ACC112 (cell line): ENCODE measurements at regions not wholly inside any gene's neighbourhood (a gene's known extent, or its start where the extent isn't known, plus 50 kb on each side); places are given as distances from the start of the nearest gene placed in this dataset.

Experiments used
- H2AFZ ChIP-seq: fragments of 200-600 bp; sonication (generic); one replicate; pipeline ENCODE4 v1.6.0; 2017; ENCODE audit warnings: antibody characterized with exemption, low read length; ENCODE audit not compliant: unreplicated experiment
- H3K27ac ChIP-seq: fragments of 200-600 bp; sonication (generic); 2 replicates; pipeline ENCODE4 v1.5.1; 2014; ENCODE audit warnings: low read depth, mild to moderate bottlenecking, antibody characterized with exemption, low read length, moderate library complexity
- H3K27me3 ChIP-seq: fragments of 200-600 bp; sonication (generic); 2 replicates; pipeline ENCODE4 v1.6.1; 2014; ENCODE audit warnings: mild to moderate bottlenecking, antibody characterized with exemption, low read length, moderate library complexity, mixed read lengths; ENCODE audit not compliant: insufficient read depth
- H3K36me3 ChIP-seq: fragments of 200-600 bp; sonication (generic); 2 replicates; pipeline ENCODE4 v1.6.1; 2016; ENCODE audit warnings: mild to moderate bottlenecking, antibody characterized with exemption, low read length, moderate library complexity, mixed read lengths; ENCODE audit not compliant: insufficient read depth
- H3K4me1 ChIP-seq: fragments of 200-600 bp; sonication (generic); one replicate; pipeline ENCODE4 v1.6.1; 2016; ENCODE audit warnings: low read length, mixed read lengths; ENCODE audit not compliant: insufficient read depth, unreplicated experiment, control insufficient read depth
- H3K4me3 ChIP-seq: fragments of 200-600 bp; sonication (generic); 2 replicates; pipeline ENCODE4 v1.5.1; 2014; ENCODE audit warnings: mild to moderate bottlenecking, low read depth, low read length
- H3K79me2 ChIP-seq: fragments of 200-600 bp; sonication (generic); one replicate; pipeline ENCODE4 v1.6.0; 2016; ENCODE audit warnings: low read length; ENCODE audit not compliant: control insufficient read depth, unreplicated experiment, insufficient read depth

GRCh38 chr21:33980276-33980916, 64.8 kb upstream of the ATP5PO start:
- Histone ChIP-seq H3K27me3 (no peaks in the 10 kb centered on the region), H3K4me1 (peaks cover 23% of the 10 kb centered on the region), H3K4me3 (no peak overlapping the region), H3K36me3 (no peaks in the 10 kb centered on the region), H3K79me2 (no peaks in the 10 kb centered on the region), H2AFZ (no peak overlapping the region), H3K27ac (no peak overlapping the region)

GRCh38 chr21:33978585-33978984, 63.0 kb upstream of the ATP5PO start:
- Histone ChIP-seq H3K79me2 (no peaks in the 10 kb centered on the region), H3K27ac (no peak overlapping the region), H3K36me3 (no peaks in the 10 kb centered on the region), H3K4me1 (peaks cover 27% of the 10 kb centered on the region), H3K27me3 (no peaks in the 10 kb centered on the region), H2AFZ (no peak overlapping the region), H3K4me3 (no peak overlapping the region)

DNA sequence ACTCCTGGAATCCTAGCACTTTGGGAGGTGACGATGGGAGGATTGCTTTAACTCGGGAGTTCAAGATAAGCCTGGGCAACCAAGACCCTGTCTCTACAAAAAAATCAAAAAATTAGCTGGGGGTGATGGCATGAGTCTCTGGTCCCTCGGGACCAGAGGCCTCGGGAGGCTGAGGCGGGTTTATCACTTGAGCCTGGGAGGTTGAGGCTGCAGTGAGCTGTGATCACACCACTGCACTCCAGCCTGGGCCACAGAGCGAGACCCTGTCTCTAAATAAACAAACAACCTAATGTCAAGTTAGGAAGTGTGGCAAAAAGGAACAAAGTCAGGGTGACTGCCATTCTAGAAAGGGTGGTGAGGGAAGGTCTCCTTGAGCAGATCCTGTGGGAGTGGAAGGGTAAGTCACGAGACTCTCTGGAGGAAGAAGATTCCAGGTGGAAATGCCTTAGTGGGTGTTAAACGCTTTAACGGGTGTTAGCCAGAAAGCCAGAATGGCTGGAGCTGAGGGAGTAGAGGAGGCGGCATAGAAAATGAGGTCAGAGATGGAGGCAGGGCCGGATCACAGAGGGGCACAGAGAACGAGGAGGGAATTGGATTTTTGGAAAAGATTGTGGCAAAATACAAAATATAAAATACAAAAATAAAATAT, 62.2 kb upstream of the ATP5PO start:
- H3K27ac ChIP-seq, result peak overlapping the region; percentile 97
- H3K4me1 ChIP-seq, result peaks cover 27% of the 10 kb centered on the region
- no peaks in the 10 kb centered on the region for H3K27me3 ChIP-seq
- no peaks in the 10 kb centered on the region for H3K36me3 ChIP-seq
- no peaks in the 10 kb centered on the region for H3K79me2 ChIP-seq
- H3K4me3 ChIP-seq, result no peak overlapping the region
- no peak overlapping the region for H2AFZ ChIP-seq

- Histone ChIP-seq H3K79me2 (no peaks in the 10 kb centered on the region), H2AFZ (no peak overlapping the region), H3K27me3 (no peaks in the 10 kb centered on the region), H3K27ac (peak overlapping the region; percentile 97), H3K4me3 (peak overlapping the region; percentile 43), H3K4me1 (peaks cover 27% of the 10 kb centered on the region), H3K36me3 (no peaks in the 10 kb centered on the region)
These were observed 61.6 kb upstream of the ATP5PO start for GRCh38 chr21:33977017-33977720.

- H3K27ac ChIP-seq, result peak overlapping the region; percentile 97
- H3K27me3 ChIP-seq, result no peaks in the 10 kb centered on the region
- H3K4me3 ChIP-seq, result peak overlapping the region; percentile 43
- peaks cover 34% of the 10 kb centered on the region for H3K4me1 ChIP-seq
- H2AFZ ChIP-seq, result peak overlapping the region; percentile 44
- H3K36me3 ChIP-seq, result no peaks in the 10 kb centered on the region
- no peaks in the 10 kb centered on the region for H3K79me2 ChIP-seq
These were observed 60.7 kb upstream of the ATP5PO start for GRCh38 chr21:33976082-33977016.

DNA sequence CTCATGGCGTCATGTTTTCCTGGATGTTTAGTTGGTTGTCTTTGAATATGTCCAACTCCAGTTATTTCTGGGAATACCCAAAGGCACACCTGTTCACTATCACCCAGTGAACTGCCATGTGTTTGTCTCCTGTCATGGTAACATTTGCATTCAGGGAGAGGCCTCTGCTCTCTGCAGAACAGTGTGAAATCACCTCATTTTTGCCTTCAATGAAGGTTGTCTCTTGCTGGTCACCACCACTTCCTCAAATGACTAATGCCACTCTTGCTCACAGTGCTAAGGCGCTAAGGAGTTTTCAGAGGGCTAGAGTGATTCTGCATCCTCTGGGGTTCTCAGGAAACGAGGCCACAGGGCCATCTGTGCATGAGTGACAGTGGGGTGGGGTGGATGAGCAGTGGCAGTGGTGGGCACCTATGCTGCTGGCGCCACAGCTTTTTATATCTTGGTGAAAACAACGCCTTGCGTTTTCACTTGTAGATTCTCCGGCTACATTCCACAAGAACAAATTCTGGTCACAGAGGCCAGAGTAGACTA, 60.0 kb upstream of the ATP5PO start:
- H3K4me3 ChIP-seq, result peak overlapping the region; percentile 43
- no peaks in the 10 kb centered on the region for H3K79me2 ChIP-seq
- H3K36me3 ChIP-seq, result no peaks in the 10 kb centered on the region
- peak overlapping the region; percentile 44 for H2AFZ ChIP-seq
- peak overlapping the region; percentile 97 for H3K27ac ChIP-seq
- no peaks in the 10 kb centered on the region for H3K27me3 ChIP-seq
- peaks cover 34% of the 10 kb centered on the region for H3K4me1 ChIP-seq

DNA sequence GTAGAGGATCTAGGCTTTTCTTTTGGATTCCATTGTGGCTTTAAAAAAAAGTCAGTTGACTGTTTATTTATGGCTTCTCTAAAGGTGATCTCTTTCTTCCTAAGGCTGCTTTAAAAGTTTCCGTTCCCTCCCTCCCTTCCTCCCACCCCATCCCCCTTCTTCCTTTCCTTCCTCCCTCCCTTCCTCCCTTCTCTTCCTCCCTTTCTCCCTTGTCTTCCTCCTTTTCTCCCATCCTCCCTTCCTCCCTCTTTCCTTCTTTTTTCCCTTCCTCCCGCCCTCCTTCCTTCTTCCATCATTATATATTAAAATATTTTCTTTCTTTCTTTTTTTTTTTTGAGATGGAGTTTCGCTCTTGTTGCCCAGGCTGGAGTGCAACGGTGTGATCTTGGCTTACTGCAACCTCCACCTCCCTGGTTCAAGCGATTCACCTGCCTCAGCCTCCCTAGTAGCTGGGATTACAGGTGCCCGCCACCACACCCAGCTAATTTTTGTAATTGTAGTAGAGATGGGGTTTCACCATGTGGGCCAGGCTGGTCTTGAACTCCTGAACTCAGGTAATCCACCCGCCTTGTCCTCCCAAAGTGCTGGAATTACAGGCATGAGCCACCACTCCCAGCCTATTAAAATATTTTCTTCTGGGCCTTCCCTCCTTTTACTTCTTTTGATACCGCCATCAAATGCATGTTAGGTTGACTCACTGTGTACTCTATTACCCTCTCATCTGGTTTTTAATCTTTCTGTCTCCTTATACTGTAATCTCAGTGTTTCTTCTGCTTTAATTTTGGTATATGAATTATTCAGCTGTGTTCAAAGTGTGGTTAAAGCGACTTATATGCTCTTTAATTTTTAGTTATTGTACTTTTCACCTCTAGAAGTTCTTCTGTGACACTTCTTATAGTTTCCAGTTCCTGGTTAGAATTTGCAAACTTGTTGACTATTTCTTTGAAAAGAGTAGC, 59.2 kb upstream of the ATP5PO start:
- no peaks in the 10 kb centered on the region for H3K79me2 ChIP-seq
- peak overlapping the region; percentile 44 for H2AFZ ChIP-seq
- H3K4me3 ChIP-seq, result peak overlapping the region; percentile 43; the same call in 1 of the 2 replicates
- H3K4me1 ChIP-seq, result peaks cover 40% of the 10 kb centered on the region
- H3K36me3 ChIP-seq, result no peaks in the 10 kb centered on the region
- no peaks in the 10 kb centered on the region for H3K27me3 ChIP-seq
- peak overlapping the region; percentile 97 for H3K27ac ChIP-seq

DNA sequence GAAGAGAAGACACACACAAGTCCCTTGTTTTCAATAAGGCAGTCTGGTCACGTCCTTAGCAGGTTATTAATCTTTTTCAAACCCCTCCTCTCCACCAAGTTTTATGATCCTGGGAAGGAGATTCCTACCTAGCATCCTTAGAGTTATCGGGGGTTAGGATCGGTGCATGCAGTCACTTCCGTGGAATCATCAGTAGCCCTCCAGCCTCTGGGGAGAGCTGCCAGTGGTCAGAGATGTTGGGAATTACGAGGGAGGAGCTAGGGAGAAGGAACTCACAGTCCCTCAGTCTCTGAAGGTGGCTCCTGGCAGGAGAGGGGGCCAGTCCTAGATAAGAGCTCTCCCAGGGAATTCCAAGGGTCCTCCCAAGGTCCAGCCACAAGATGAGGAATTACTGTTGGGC, 57.7 kb upstream of the ATP5PO start:
- no peaks in the 10 kb centered on the region for H3K79me2 ChIP-seq
- H3K27ac ChIP-seq, result no peak overlapping the region
- no peaks in the 10 kb centered on the region for H3K27me3 ChIP-seq
- no peak overlapping the region for H3K4me3 ChIP-seq
- H2AFZ ChIP-seq, result no peak overlapping the region
- H3K4me1 ChIP-seq, result peaks cover 54% of the 10 kb centered on the region
- no peaks in the 10 kb centered on the region for H3K36me3 ChIP-seq

- H3K79me2 ChIP-seq, result no peaks in the 10 kb centered on the region
- H3K27ac ChIP-seq, result no peak overlapping the region
- H3K27me3 ChIP-seq, result no peaks in the 10 kb centered on the region
- no peak overlapping the region for H3K4me3 ChIP-seq
- no peaks in the 10 kb centered on the region for H3K36me3 ChIP-seq
- peaks cover 53% of the 10 kb centered on the region for H3K4me1 ChIP-seq
- no peak overlapping the region for H2AFZ ChIP-seq
These were observed 56.9 kb upstream of the ATP5PO start for GRCh38 chr21:33972539-33972938.
